NB4 (cell line): ENCODE measurements at regions not wholly inside any gene's neighbourhood (a gene's known extent, or its start where the extent isn't known, plus 50 kb on each side); places are given as distances from the start of the nearest gene placed in this dataset.
"Not testable (repeated sequence)": the region's sequence is repeated elsewhere in the genome, so short reads cannot be mapped to it uniquely, and the experiment has no call there.

Experiments
- DNase-seq: peaks from one replicate; pipeline ENCODE4 v3.0.0; 2010; ENCODE audit warnings: low read depth
- H3K4me3 ChIP-seq: one replicate; pipeline ENCODE4 v1.5.1; 2011; ENCODE audit warnings: mild to moderate bottlenecking, low read depth, low read length, moderate library complexity
- MYC ChIP-seq: IDR thresholded peaks from 2 replicates; pipeline ENCODE4 v1.6.1; 2011; ENCODE audit warnings: low read depth, low read length
- POLR2A ChIP-seq: IDR thresholded peaks from 2 replicates; pipeline ENCODE4 v1.6.1; 2011; ENCODE audit warnings: mild to moderate bottlenecking; ENCODE audit not compliant: insufficient read length; ENCODE audit errors: extremely low read depth
- TF ChIP-seq, protein P1 (sequence below): IDR thresholded peaks from one replicate; pipeline ENCODE4 v1.5.1; 2012; ENCODE audit warnings: low read depth, low read length
- TF ChIP-seq, protein P2 (sequence below): IDR thresholded peaks from 2 replicates; pipeline ENCODE4 v1.6.1; 2011; ENCODE audit warnings: low read depth, low read length

DNA sequence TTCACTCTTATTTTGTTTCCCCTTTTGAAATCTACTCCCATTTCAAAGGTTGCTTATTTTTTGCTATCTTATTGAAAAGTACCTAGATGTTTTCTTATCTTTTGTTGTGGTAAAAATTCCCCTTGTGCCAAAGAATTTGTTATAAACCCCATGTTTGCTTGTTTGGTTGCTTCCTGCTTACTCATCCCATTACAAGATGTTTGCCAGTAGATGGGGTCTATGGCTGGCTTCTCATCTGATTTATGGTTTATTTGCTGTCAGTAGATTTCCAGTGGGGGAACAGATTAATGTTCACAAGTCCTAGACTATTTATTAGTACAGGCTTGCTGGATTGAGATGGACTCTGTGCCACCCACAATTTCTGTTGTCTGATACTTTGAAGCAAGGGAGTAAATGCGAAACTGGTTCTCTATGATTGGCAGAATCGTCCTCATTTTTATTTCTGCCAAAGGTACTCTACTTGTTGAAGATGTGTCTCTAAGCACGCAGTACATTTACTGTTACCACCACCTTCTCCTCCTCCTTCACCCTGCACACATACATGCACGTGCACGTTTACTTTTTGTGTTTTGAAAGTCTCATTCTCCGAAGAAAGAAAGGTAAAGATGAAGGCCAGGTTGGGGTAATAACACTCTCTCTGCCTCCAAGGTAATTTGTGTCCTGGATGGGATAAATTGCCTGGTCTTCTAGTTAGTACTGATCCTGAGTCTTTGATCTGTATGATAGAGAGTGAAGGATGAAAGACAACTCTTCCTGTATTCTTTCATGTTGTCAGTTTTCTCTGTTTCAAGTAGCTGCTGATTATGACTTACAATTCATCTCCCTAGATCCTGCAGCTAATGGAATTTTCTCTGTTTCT is 117.2 kb upstream of the ATP2B1 start:
- no peak for TF ChIP-seq POLR2A
- no peak for TF ChIP-seq MYC
- TF ChIP-seq, protein P1, sequence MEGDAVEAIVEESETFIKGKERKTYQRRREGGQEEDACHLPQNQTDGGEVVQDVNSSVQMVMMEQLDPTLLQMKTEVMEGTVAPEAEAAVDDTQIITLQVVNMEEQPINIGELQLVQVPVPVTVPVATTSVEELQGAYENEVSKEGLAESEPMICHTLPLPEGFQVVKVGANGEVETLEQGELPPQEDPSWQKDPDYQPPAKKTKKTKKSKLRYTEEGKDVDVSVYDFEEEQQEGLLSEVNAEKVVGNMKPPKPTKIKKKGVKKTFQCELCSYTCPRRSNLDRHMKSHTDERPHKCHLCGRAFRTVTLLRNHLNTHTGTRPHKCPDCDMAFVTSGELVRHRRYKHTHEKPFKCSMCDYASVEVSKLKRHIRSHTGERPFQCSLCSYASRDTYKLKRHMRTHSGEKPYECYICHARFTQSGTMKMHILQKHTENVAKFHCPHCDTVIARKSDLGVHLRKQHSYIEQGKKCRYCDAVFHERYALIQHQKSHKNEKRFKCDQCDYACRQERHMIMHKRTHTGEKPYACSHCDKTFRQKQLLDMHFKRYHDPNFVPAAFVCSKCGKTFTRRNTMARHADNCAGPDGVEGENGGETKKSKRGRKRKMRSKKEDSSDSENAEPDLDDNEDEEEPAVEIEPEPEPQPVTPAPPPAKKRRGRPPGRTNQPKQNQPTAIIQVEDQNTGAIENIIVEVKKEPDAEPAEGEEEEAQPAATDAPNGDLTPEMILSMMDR: no peak
- TF ChIP-seq, protein P2, sequence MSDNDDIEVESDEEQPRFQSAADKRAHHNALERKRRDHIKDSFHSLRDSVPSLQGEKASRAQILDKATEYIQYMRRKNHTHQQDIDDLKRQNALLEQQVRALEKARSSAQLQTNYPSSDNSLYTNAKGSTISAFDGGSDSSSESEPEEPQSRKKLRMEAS: no peak
- DNase-seq: peak; percentile 15
- no peak overlapping the region for H3K4me3 ChIP-seq

DNA sequence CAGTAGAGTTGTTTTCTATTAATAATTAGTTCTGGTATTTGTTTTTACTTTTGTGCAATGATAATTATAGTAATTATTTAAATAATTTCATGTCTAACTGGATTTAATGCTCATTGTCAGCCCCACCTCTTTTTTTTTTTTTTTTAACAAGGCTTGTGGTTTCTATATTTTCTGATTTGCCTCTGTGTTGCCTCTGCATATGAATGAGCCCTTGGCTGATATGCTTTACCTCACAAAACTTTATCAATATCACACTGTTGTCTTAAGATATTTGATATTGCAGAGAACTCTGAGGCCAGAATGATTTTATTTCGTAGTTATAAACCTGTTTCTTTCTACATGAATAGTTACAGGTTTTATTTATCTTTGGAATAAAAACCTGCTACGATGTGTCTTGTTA is 116.2 kb upstream of the ATP2B1 start:
- TF ChIP-seq, protein P2: no peak
- no peak for DNase-seq

DNA sequence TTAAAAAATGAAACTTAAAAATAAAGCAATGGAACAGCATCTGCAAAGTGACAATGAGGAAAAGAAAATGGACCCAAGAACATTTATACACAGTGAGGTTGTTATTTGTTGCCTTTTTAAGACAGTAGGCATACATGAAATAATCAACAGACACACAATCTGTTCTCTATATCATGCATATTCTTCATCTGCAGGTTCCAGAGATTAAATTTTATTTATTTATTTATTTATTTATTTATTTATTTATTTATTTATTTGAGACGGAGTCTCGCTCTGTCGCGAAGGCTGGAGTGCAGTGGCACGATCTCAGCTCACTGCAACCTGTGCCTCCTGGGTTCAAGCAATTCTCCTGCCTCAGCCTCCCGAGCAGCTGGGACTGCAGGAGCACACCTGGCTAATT is 114.4 kb upstream of the ATP2B1 start:
- DNase-seq, H3K4me3 ChIP-seq: not testable (repeated sequence)

More for the DNA sequence above, 116.2 kb upstream of the ATP2B1 start:
- H3K4me3 ChIP-seq: no peak overlapping the region

DNA sequence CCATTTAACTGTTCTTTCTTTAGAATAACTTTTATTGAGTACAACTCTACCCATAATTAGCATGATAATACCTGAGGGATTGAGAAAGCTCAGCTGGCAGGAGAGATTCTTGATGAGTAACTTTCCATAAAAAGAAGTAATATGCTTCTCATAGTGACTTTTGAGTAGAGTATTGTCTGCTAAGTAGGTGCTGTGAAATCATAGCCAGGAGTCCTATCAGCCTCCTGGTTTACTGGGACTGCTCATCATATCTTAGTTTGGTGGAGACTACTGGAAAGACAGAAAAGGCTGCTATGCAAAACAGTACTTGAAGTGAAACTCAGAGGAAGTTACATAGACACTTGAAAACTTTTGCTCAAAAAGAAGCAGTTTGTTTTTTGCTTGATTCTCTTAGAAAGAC is 113.3 kb upstream of the ATP2B1 start:
- no peak overlapping the region for H3K4me3 ChIP-seq
- no peak for DNase-seq
- TF ChIP-seq POLR2A (no peak), MYC (no peak)
- TF ChIP-seq, protein P2: no peak
- TF ChIP-seq, protein P1: no peak

DNA sequence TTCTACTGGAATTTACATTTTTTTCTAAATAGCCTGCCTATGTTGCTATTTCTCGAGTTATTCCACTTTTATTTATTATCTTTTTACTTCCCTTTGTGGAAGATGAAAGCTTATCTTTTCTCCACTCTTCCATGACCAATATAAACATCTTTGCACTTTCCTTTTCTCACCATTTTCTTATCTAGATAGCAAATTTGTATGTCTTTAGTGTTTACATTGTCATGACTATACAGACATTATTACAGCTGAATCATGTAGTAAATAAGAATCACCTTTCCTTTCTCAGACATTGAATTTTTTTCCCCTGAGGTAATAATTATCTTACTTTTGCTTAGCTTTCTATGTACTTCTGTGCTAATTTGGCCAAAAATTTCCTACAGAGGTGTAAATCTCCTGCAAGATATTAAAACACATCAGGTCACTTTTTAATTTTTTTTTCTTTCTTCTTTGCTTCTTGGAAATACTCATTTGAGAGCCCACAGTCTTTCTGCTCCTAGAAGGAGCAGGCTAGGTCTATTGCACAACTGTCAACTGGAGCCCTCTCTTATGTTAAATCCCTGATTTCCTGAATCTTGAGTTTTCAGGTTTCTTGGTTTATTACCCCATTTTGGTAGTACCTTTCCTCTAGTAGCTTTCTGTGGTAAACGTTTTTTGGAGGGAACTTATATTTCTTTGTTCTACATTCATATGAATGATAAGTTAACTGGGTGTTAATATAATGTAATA is 109.0 kb upstream of the ATP2B1 start:
- DNase-seq: peak; percentile 14
- TF ChIP-seq, protein P1: no peak
- TF ChIP-seq POLR2A (no peak), MYC (no peak)
- TF ChIP-seq, protein P2: no peak
- no peak overlapping the region for H3K4me3 ChIP-seq

DNA sequence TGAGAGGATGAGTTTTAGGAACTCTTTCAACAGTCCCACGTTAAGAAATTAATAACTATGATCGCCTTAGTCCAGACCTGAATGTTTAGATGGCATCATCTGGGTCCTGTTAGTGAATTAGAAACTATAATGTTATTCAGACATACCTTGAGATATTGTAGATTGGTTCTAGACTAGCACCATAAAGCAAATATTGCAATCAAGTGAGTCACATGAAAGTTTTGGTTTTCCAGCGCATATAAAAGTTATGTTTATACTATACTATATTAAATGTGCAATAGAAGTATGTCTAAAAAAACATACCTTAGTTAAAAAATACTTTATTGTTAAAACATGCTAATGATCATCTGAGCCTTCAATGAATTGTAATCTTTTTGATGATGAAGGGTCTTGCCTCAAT is 106.6 kb upstream of the ATP2B1 start:
- no peak overlapping the region for H3K4me3 ChIP-seq
- TF ChIP-seq, protein P2: no peak
- no peak for TF ChIP-seq POLR2A
- TF ChIP-seq, protein P1: no peak
- no peak for TF ChIP-seq MYC
- DNase-seq: no peak
